HFFc6 (cell line): ENCODE measurements at regions not wholly inside any gene's neighbourhood (a gene's known extent, or its start where the extent isn't known, plus 50 kb on each side); places are given as distances from the start of the nearest gene placed in this dataset.

ENCODE experiments used
- DNase-seq: peaks from one replicate; pipeline ENCODE4 v3.0.0-alpha.2; 2018
- H3K27ac Mint-ChIP-seq: 2 replicates; pipeline ENCODE4 v1.8.0; 2020; ENCODE audit warnings: mild to moderate bottlenecking, mixed read lengths
- H3K27me3 Mint-ChIP-seq: 2 replicates; pipeline ENCODE4 v1.8.0; 2021; ENCODE audit warnings: mild to moderate bottlenecking, moderate library complexity, mixed read lengths; ENCODE audit not compliant: insufficient read depth
- H3K36me3 Mint-ChIP-seq: 2 replicates; pipeline ENCODE4 v1.8.0; 2021; ENCODE audit warnings: low read depth, mixed read lengths
- H3K4me1 Mint-ChIP-seq: 2 replicates; pipeline ENCODE4 v1.8.0; 2020; ENCODE audit warnings: low read depth, mixed read lengths
- H3K4me3 Mint-ChIP-seq: 2 replicates; pipeline ENCODE4 v1.8.0; 2020; ENCODE audit warnings: mild to moderate bottlenecking, moderate library complexity, mixed read lengths
- H3K9me3 Mint-ChIP-seq: 2 replicates; pipeline ENCODE4 v1.8.0; 2020; ENCODE audit warnings: mild to moderate bottlenecking, mixed read lengths
- CTCF ChIP-seq: fragments of 200-600 bp; sonication (generic); IDR thresholded peaks from 2 replicates; pipeline ENCODE4 v1.5.0; 2021; ENCODE audit warnings: antibody characterized with exemption, mild to moderate bottlenecking

GRCh38 chr2:128606837-128607236 is 288.2 kb upstream of the HS6ST1 start:
- Mint-ChIP-seq H3K36me3 (no peaks in the 10 kb centered on the region), H3K4me3 (no peak overlapping the region), H3K9me3 (no peaks in the 10 kb centered on the region), H3K4me1 (no peaks in the 10 kb centered on the region), H3K27me3 (peaks cover 10% of the 10 kb centered on the region), H3K27ac (no peak overlapping the region)
- no peak for TF ChIP-seq CTCF
- no peak for DNase-seq

- Mint-ChIP-seq H3K36me3 (no peaks in the 10 kb centered on the region), H3K27me3 (peaks cover 10% of the 10 kb centered on the region), H3K9me3 (no peaks in the 10 kb centered on the region), H3K27ac (no peak overlapping the region), H3K4me1 (no peaks in the 10 kb centered on the region), H3K4me3 (no peak overlapping the region)
- DNase-seq: no peak
- no peak for TF ChIP-seq CTCF
Observed at GRCh38 chr2:128607440-128607839, 288.8 kb upstream of the HS6ST1 start.

GRCh38 chr2:128607911-128608506 is 289.3 kb upstream of the HS6ST1 start:
- no peaks in the 10 kb centered on the region for H3K36me3 Mint-ChIP-seq
- TF ChIP-seq CTCF: no peak
- H3K27ac Mint-ChIP-seq: no peak overlapping the region
- no peaks in the 10 kb centered on the region for H3K9me3 Mint-ChIP-seq
- no peaks in the 10 kb centered on the region for H3K4me1 Mint-ChIP-seq
- H3K27me3 Mint-ChIP-seq: peaks cover 10% of the 10 kb centered on the region
- no peak overlapping the region for H3K4me3 Mint-ChIP-seq
- no peak for DNase-seq

- Mint-ChIP-seq H3K9me3 (no peaks in the 10 kb centered on the region), H3K4me3 (no peak overlapping the region), H3K36me3 (no peaks in the 10 kb centered on the region), H3K27me3 (peaks cover 10% of the 10 kb centered on the region), H3K27ac (no peak overlapping the region), H3K4me1 (no peaks in the 10 kb centered on the region)
- no peak for TF ChIP-seq CTCF
- no peak for DNase-seq
Observed at GRCh38 chr2:128608921-128609880, 290.5 kb upstream of the HS6ST1 start.

- no peak overlapping the region for H3K4me3 Mint-ChIP-seq
- DNase-seq: no peak
- H3K9me3 Mint-ChIP-seq: no peaks in the 10 kb centered on the region
- no peaks in the 10 kb centered on the region for H3K4me1 Mint-ChIP-seq
- peaks cover 7% of the 10 kb centered on the region for H3K27me3 Mint-ChIP-seq
- TF ChIP-seq CTCF: no peak
- H3K36me3 Mint-ChIP-seq: no peaks in the 10 kb centered on the region
- no peak overlapping the region for H3K27ac Mint-ChIP-seq
Observed at GRCh38 chr2:128610496-128610895, 291.8 kb upstream of the HS6ST1 start.
